ENCODE measurements at regions not wholly inside any gene's neighbourhood (a gene's known extent, or its start where the extent isn't known, plus 50 kb on each side); places are given as distances from the start of the nearest gene placed in this dataset.

GRCh38 chr14:34035177-34035933, 84.5 kb upstream of the EGLN3 start:
- DNase-seq: no peak

GRCh38 chr14:34034447-34035176, 83.7 kb upstream of the EGLN3 start:
- DNase-seq: no peak

- no peak for DNase-seq
These were observed 81.8 kb upstream of the EGLN3 start for GRCh38 chr14:34032720-34033119.

GRCh38 chr14:34030864-34031263, 80.0 kb upstream of the EGLN3 start:
- no peak for DNase-seq

- DNase-seq: no peak
These were observed 79.1 kb upstream of the EGLN3 start for GRCh38 chr14:34029921-34030334.

- DNase-seq: no peak
These were observed 77.2 kb upstream of the EGLN3 start for GRCh38 chr14:34027990-34028495.

- DNase-seq: no peak
These were observed 76.5 kb upstream of the EGLN3 start for GRCh38 chr14:34027130-34027989.

- no peak for DNase-seq
These were observed 74.6 kb upstream of the EGLN3 start for GRCh38 chr14:34025325-34026017.

GRCh38 chr14:34024768-34025144, 73.9 kb upstream of the EGLN3 start:
- no peak for DNase-seq

GRCh38 chr14:34023824-34024767, 73.2 kb upstream of the EGLN3 start:
- no peak for DNase-seq

- DNase-seq: no peak
These were observed 70.2 kb upstream of the EGLN3 start for GRCh38 chr14:34021096-34021495.

- DNase-seq: no peak
These were observed 69.1 kb upstream of the EGLN3 start for GRCh38 chr14:34020014-34020413.

- no peak for DNase-seq
These were observed 67.8 kb upstream of the EGLN3 start for GRCh38 chr14:34018564-34019244.

- no peak for DNase-seq
These were observed 67.3 kb upstream of the EGLN3 start for GRCh38 chr14:34018125-34018524.

- no peak for DNase-seq
These were observed 64.5 kb upstream of the EGLN3 start for GRCh38 chr14:34015383-34015782.

GRCh38 chr14:34014936-34015335, 64.1 kb upstream of the EGLN3 start:
- DNase-seq: no peak

GRCh38 chr14:34013721-34014060, 62.8 kb upstream of the EGLN3 start:
- no peak for DNase-seq

GRCh38 chr14:34012978-34013720, 62.3 kb upstream of the EGLN3 start:
- DNase-seq: peak; percentile 20

GRCh38 chr14:34012369-34012768, 61.5 kb upstream of the EGLN3 start:
- no peak for DNase-seq

- no peak for DNase-seq
These were observed 59.1 kb upstream of the EGLN3 start for GRCh38 chr14:34009956-34010355.

Measured in CD4-positive, alpha-beta T cell treated with Interleukin-15 for 1 hour (primary cell).